ENCODE measurements at regions not wholly inside any gene's neighbourhood (a gene's known extent, or its start where the extent isn't known, plus 50 kb on each side); places are given as distances from the start of the nearest gene placed in this dataset.

DNA sequence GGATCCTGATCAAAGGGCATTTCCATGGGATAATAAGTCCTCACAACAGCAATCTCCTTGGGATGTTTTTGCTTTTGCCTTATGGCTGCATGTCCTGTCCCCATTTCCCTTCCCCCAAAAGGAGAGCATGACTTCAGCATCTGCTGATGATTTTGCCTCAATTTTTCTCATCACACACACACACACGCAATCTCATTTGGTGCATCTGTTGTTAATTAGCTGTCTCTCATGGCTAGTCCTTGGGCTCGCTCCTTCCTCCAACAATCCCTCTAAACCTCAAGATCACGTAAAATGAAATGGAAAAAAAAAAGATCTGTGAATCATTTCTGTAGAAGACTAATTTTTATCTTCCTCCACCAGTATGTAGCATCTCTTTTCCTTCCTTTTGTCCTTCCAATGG, 153.6 kb downstream of the RBMX2 start:
- ATAC-seq = no peak
- TF ChIP-seq POLR2A (IDR thresholded peaks at IDR 0.05) = no peak
- TF ChIP-seq, protein P1, sequence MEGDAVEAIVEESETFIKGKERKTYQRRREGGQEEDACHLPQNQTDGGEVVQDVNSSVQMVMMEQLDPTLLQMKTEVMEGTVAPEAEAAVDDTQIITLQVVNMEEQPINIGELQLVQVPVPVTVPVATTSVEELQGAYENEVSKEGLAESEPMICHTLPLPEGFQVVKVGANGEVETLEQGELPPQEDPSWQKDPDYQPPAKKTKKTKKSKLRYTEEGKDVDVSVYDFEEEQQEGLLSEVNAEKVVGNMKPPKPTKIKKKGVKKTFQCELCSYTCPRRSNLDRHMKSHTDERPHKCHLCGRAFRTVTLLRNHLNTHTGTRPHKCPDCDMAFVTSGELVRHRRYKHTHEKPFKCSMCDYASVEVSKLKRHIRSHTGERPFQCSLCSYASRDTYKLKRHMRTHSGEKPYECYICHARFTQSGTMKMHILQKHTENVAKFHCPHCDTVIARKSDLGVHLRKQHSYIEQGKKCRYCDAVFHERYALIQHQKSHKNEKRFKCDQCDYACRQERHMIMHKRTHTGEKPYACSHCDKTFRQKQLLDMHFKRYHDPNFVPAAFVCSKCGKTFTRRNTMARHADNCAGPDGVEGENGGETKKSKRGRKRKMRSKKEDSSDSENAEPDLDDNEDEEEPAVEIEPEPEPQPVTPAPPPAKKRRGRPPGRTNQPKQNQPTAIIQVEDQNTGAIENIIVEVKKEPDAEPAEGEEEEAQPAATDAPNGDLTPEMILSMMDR (IDR thresholded peaks at IDR 0.05) = no peak
- no peaks in the 10 kb centered on the region for H3K36me3 ChIP-seq
- H3K9me3 ChIP-seq = no peaks in the 10 kb centered on the region
- H3K4me3 ChIP-seq = no peak overlapping the region
- intact Hi-C loops (cut with DNase I) = no loop called here
- 56% methylated on average over 3 of the region's 3 CpGs for WGBS (ENCODE audit: insufficient coverage, low coverage, low lambda C conversion rate, missing lambda C conversion rate)
- H3K27me3 ChIP-seq = no peaks in the 10 kb centered on the region
- no peaks in the 10 kb centered on the region for H3K4me1 ChIP-seq
- no peak for DNase-seq
- no peak overlapping the region for H3K27ac ChIP-seq

DNA sequence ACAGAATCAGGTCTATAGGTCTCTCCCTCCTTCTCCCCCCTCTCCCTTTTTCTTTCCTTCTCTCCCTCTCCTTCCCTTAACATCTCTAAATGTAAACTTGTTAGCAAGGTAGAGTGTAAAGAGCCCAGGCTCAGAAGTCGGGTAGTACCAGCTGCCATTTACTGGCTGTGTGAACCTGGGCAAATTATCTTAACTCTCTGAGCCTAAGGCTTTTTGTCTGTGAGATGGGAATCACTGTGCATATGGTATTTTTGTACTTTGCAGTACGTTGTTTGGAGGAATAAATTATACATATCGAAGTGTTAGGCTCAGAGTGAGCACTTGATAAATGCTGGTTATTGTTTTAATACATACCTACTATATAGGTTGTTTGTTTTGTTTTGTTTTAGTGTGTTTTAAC, 154.0 kb downstream of the RBMX2 start:
- DNase-seq (no peak), ATAC-seq (no peak)
- TF ChIP-seq, protein P1 (IDR thresholded peaks at IDR 0.05) = no peak
- no peaks in the 10 kb centered on the region for H3K27me3 ChIP-seq
- no peaks in the 10 kb centered on the region for H3K9me3 ChIP-seq
- H3K27ac ChIP-seq = no peak overlapping the region
- WGBS (ENCODE audit: insufficient coverage, low coverage, low lambda C conversion rate, missing lambda C conversion rate) = 28% methylated on average over 3 of the region's 3 CpGs
- H3K4me1 ChIP-seq = no peaks in the 10 kb centered on the region
- no peak overlapping the region for H3K4me3 ChIP-seq
- no peaks in the 10 kb centered on the region for H3K36me3 ChIP-seq
- intact Hi-C loops (cut with DNase I) = no loop called here

DNA sequence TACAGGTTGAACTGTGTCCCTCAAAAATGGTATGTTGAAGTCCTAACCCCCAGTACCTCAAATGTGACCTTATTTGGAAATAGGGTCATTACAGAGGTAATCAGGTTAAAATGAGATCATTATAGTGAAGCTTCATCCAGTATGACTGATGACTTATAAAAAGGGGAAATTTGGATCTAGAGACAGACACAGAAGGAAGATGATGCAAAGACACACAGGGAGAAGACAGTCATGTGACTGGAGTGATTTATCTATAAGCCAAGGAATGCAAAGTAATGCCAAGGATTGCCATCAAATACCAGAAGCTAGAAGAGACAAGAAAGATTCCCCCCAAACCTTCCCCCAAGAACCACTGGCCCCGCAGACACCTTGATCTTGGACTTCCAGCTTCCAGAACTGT, 155.2 kb downstream of the RBMX2 start:
- TF ChIP-seq, protein P1 (IDR thresholded peaks at IDR 0.05) = no peak
- TF ChIP-seq POLR2A (IDR thresholded peaks at IDR 0.05) = no peak
- no peak for DNase-seq
- H3K9me3 ChIP-seq = no peaks in the 10 kb centered on the region
- H3K4me1 ChIP-seq = no peaks in the 10 kb centered on the region
- H3K27ac ChIP-seq = no peak overlapping the region
- 83% methylated on average over 1 of the region's 1 CpG for WGBS (ENCODE audit: insufficient coverage, low coverage, low lambda C conversion rate, missing lambda C conversion rate)
- no peak overlapping the region for H3K4me3 ChIP-seq
- intact Hi-C loops (cut with DNase I) = no loop called here
- H3K27me3 ChIP-seq = no peaks in the 10 kb centered on the region
- ATAC-seq = no peak
- H3K36me3 ChIP-seq = no peaks in the 10 kb centered on the region

DNA sequence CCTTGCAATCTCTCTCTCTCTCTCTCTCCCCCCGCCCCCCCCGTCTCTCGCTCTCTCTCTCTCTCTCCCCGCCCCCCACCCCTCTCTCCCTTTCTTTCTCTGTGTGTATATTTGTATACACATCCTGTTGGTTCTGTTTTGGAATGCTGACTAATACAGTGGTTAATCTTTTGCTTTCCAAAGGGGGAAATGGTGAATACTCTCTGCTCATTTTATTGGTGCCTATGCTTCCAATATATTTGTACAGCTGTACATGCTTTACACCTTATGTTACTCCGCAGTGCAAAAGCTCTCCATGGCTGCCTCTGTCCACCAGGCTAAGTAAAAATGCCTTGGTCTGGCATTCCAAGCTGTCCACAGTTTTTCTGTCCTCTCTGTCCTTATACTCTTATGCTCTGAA, 158.8 kb downstream of the RBMX2 start:
- Histone ChIP-seq H3K4me1 (no peaks in the 10 kb centered on the region), H3K27me3 (no peaks in the 10 kb centered on the region), H3K36me3 (no peaks in the 10 kb centered on the region), H3K4me3 (no peak overlapping the region), H3K9me3 (no peaks in the 10 kb centered on the region), H3K27ac (no peak overlapping the region)
- intact Hi-C loops (cut with DNase I) = no loop called here
- DNase-seq = no peak
- ATAC-seq = no peak
- 45% methylated on average over 2 of the region's 5 CpGs for WGBS (ENCODE audit: insufficient coverage, low coverage, low lambda C conversion rate, missing lambda C conversion rate)
- TF ChIP-seq, protein P1 (IDR thresholded peaks at IDR 0.05) = no peak
- TF ChIP-seq POLR2A (IDR thresholded peaks at IDR 0.05) = no peak

DNA sequence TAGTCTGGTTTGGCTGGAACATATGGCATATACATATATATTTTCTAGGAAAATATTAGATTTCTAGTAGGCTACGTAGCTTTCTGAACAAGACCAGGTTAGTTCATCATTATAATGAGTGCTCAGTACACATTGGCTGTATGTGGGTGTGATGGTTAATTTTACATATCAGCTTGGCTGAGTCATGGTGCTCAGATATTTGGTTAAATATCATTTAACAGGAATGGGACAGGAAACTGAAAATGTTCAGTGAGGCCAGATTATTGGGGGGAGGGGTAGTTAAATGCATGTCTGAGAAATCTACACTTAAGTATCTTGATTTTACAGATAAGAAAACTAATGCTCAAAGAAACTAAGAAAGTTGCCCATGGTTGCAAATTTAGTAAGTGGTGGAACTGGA, 160.1 kb downstream of the RBMX2 start:
- no peaks in the 10 kb centered on the region for H3K27me3 ChIP-seq
- no peaks in the 10 kb centered on the region for H3K36me3 ChIP-seq
- ATAC-seq (no peak), DNase-seq (no peak)
- intact Hi-C loops (cut with DNase I) = no loop called here
- H3K27ac ChIP-seq = no peak overlapping the region
- 53% methylated on average over 1 of the region's 1 CpG for WGBS (ENCODE audit: insufficient coverage, low coverage, low lambda C conversion rate, missing lambda C conversion rate)
- TF ChIP-seq POLR2A (IDR thresholded peaks at IDR 0.05) = no peak
- TF ChIP-seq, protein P1 (IDR thresholded peaks at IDR 0.05) = no peak
- H3K4me3 ChIP-seq = no peak overlapping the region
- H3K9me3 ChIP-seq = no peaks in the 10 kb centered on the region
- no peaks in the 10 kb centered on the region for H3K4me1 ChIP-seq

Measured in right lobe of liver (tissue), 6 donors.